ENCODE measurements at regions not wholly inside any gene's neighbourhood (a gene's known extent, or its start where the extent isn't known, plus 50 kb on each side); places are given as distances from the start of the nearest gene placed in this dataset.
"Not testable (repeated sequence)": the region's sequence is repeated elsewhere in the genome, so short reads cannot be mapped to it uniquely, and the experiment has no call there.

- no peak for TF ChIP-seq CTCF (conservative IDR thresholded peaks at IDR 0.05)
- H3K27ac ChIP-seq: no peak overlapping the region
Measured at GRCh38 chr16:8080817-8081216, 509.5 kb downstream of the TMEM114 start.

GRCh38 chr16:8075271-8075670 lies 515.0 kb downstream of the TMEM114 start:
- TF ChIP-seq CTCF (conservative IDR thresholded peaks at IDR 0.05): no peak

GRCh38 chr16:8070506-8070905 lies 519.8 kb downstream of the TMEM114 start:
- no peak for TF ChIP-seq CTCF (conservative IDR thresholded peaks at IDR 0.05)
- H3K27ac ChIP-seq: no peak overlapping the region

More at GRCh38 chr16:8075271-8075670, 515.0 kb downstream of the TMEM114 start:
- H3K27ac ChIP-seq: no peak overlapping the region

GRCh38 chr16:8068225-8068624 lies 522.1 kb downstream of the TMEM114 start:
- H3K27ac ChIP-seq: not testable (repeated sequence)

GRCh38 chr16:8063159-8063558 lies 527.2 kb downstream of the TMEM114 start:
- TF ChIP-seq CTCF (conservative IDR thresholded peaks at IDR 0.05): no peak
- no peak overlapping the region for H3K27ac ChIP-seq

- no peak overlapping the region for H3K27ac ChIP-seq
- TF ChIP-seq CTCF (conservative IDR thresholded peaks at IDR 0.05): no peak
Measured at GRCh38 chr16:8062677-8063076, 527.6 kb downstream of the TMEM114 start.

- no peak for TF ChIP-seq CTCF (conservative IDR thresholded peaks at IDR 0.05)
- no peak overlapping the region for H3K27ac ChIP-seq
Measured at GRCh38 chr16:8055761-8056160, 534.5 kb downstream of the TMEM114 start.

- no peak overlapping the region for H3K27ac ChIP-seq
- TF ChIP-seq CTCF (conservative IDR thresholded peaks at IDR 0.05): no peak
Measured at GRCh38 chr16:8053437-8053836, 536.9 kb downstream of the TMEM114 start.
